ENCODE measurements at regions not wholly inside any gene's neighbourhood (a gene's known extent, or its start where the extent isn't known, plus 50 kb on each side); places are given as distances from the start of the nearest gene placed in this dataset.

- no peak overlapping the region for H3K4me3 ChIP-seq (ENCODE audit: control insufficient read depth, low read depth, low read length)
- DNase-seq (ENCODE audit: low read depth) = no peak
- TF ChIP-seq CTCF (conservative IDR thresholded peaks at IDR 0.05; ENCODE audit: control insufficient read depth, insufficient read depth, low read depth, low read length) = no peak
Measured at GRCh38 chr12:39116861-39117260, 211.5 kb upstream of the CPNE8 start.

- DNase-seq (ENCODE audit: low read depth) = no peak
- no peak for TF ChIP-seq CTCF (conservative IDR thresholded peaks at IDR 0.05; ENCODE audit: control insufficient read depth, insufficient read depth, low read depth, low read length)
Measured at GRCh38 chr12:39112064-39112463, 206.7 kb upstream of the CPNE8 start.

GRCh38 chr12:39105111-39105510 lies 199.7 kb upstream of the CPNE8 start:
- no peak for TF ChIP-seq CTCF (conservative IDR thresholded peaks at IDR 0.05; ENCODE audit: control insufficient read depth, insufficient read depth, low read depth, low read length)
- peak; percentile 3 for DNase-seq (ENCODE audit: low read depth)
- no peak overlapping the region for H3K4me3 ChIP-seq (ENCODE audit: control insufficient read depth, low read depth, low read length)

More at GRCh38 chr12:39112064-39112463, 206.7 kb upstream of the CPNE8 start:
- H3K4me3 ChIP-seq (ENCODE audit: control insufficient read depth, low read depth, low read length) = no peak overlapping the region

- DNase-seq (ENCODE audit: low read depth) = peak; percentile 76
- TF ChIP-seq CTCF (conservative IDR thresholded peaks at IDR 0.05; ENCODE audit: control insufficient read depth, insufficient read depth, low read depth, low read length) = peak; percentile 82
- no peak overlapping the region for H3K4me3 ChIP-seq (ENCODE audit: control insufficient read depth, low read depth, low read length)
Measured at GRCh38 chr12:39103552-39104165, 198.3 kb upstream of the CPNE8 start.

- H3K4me3 ChIP-seq (ENCODE audit: control insufficient read depth, low read depth, low read length) = no peak overlapping the region
- DNase-seq (ENCODE audit: low read depth) = peak; percentile 84
- TF ChIP-seq CTCF (conservative IDR thresholded peaks at IDR 0.05; ENCODE audit: control insufficient read depth, insufficient read depth, low read depth, low read length) = no peak
Measured at GRCh38 chr12:39102474-39103209, 197.3 kb upstream of the CPNE8 start.

- no peak for DNase-seq (ENCODE audit: low read depth)
- TF ChIP-seq CTCF (conservative IDR thresholded peaks at IDR 0.05; ENCODE audit: control insufficient read depth, insufficient read depth, low read depth, low read length) = no peak
- H3K4me3 ChIP-seq (ENCODE audit: control insufficient read depth, low read depth, low read length) = no peak overlapping the region
Measured at GRCh38 chr12:39095636-39096330, 190.4 kb upstream of the CPNE8 start.

Measured in fibroblast of mammary gland (primary cell).